ENCODE measurements at regions not wholly inside any gene's neighbourhood (a gene's known extent, or its start where the extent isn't known, plus 50 kb on each side); places are given as distances from the start of the nearest gene placed in this dataset.

- no peak for TF ChIP-seq ZBED1 (IDR thresholded peaks at IDR 0.05; ENCODE audit: borderline replicate concordance)
- TF ChIP-seq CTCF (IDR thresholded peaks at IDR 0.05 in 2 of 3, conservative IDR thresholded peaks at IDR 0.05 in 1 of 3; ENCODE audit: control insufficient read depth in 2 of 3, extremely low read depth in 1 of 3, insufficient read depth in 1 of 3, low read depth in 3 of 3, low read length in 3 of 3): no peak
- TF ChIP-seq EZH2 (IDR thresholded peaks at IDR 0.05; ENCODE audit: borderline replicate concordance, control insufficient read depth, low read depth, low read length): no peak
- TF ChIP-seq YY1 (IDR thresholded peaks at IDR 0.05; ENCODE audit: low read depth, low read length): no peak
- no peak for TF ChIP-seq SREBF2 (IDR thresholded peaks at IDR 0.05; ENCODE audit: low read length)
- TF ChIP-seq CREM (IDR thresholded peaks at IDR 0.05; ENCODE audit: low read depth): no peak
- no peak for TF ChIP-seq SIN3A (IDR thresholded peaks at IDR 0.05; ENCODE audit: low read depth, low read length)
- TF ChIP-seq CEBPB (IDR thresholded peaks at IDR 0.05; ENCODE audit: borderline replicate concordance in 1 of 2, low read depth in 2 of 2, low read length in 2 of 2): no peak
- no peak for TF ChIP-seq CBX3 (IDR thresholded peaks at IDR 0.05; ENCODE audit: borderline replicate concordance, low read depth)
- TF ChIP-seq, protein P1, sequence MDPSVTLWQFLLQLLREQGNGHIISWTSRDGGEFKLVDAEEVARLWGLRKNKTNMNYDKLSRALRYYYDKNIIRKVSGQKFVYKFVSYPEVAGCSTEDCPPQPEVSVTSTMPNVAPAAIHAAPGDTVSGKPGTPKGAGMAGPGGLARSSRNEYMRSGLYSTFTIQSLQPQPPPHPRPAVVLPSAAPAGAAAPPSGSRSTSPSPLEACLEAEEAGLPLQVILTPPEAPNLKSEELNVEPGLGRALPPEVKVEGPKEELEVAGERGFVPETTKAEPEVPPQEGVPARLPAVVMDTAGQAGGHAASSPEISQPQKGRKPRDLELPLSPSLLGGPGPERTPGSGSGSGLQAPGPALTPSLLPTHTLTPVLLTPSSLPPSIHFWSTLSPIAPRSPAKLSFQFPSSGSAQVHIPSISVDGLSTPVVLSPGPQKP (IDR thresholded peaks at IDR 0.05; ENCODE audit: low read depth, low read length): no peak
- no peak for TF ChIP-seq POLR2AphosphoS2 (IDR thresholded peaks at IDR 0.05; ENCODE audit: low read depth, low read length)
Measured at GRCh38 chr2:67773851-67774250, 289.0 kb downstream of the C1D start.

Data from GM12878 (cell line).